Brain microvascular endothelial cell (primary cell): ENCODE measurements at regions not wholly inside any gene's neighbourhood (a gene's known extent, or its start where the extent isn't known, plus 50 kb on each side); places are given as distances from the start of the nearest gene placed in this dataset.

Experiments
- DNase-seq: peaks from one replicate; pipeline ENCODE4 v3.0.0-alpha.2; 2020
- H3K27ac ChIP-seq: fragments of 250-450 bp; sonication (Bioruptor Pico); 2 replicates; pipeline ENCODE4 v1.5.1; 2020; ENCODE audit warnings: mild to moderate bottlenecking, moderate library complexity
- H3K27me3 ChIP-seq: fragments of 250-450 bp; sonication (Bioruptor Pico); replicated peaks from 2 replicates; pipeline ENCODE4 v1.5.1; 2020; ENCODE audit warnings: mild to moderate bottlenecking
- H3K36me3 ChIP-seq: fragments of 250-450 bp; sonication (Bioruptor Pico); replicated peaks from 2 replicates; pipeline ENCODE4 v1.5.1; 2020; ENCODE audit warnings: mild to moderate bottlenecking
- H3K4me3 ChIP-seq: 2 replicates; pipeline ENCODE4 v1.5.1; 2011; ENCODE audit warnings: low read depth, mild to moderate bottlenecking, control low read depth, low read length, moderate library complexity
- in situ Hi-C: cut with HindIII; loops from 2 replicates; pipeline ENCODE4 v1.10.0; 2017; ENCODE audit warnings: low sequenced_read_pairs, low pct_ligation_motif_present
- TF ChIP-seq, protein P1 (sequence below): IDR thresholded peaks from 2 replicates; pipeline ENCODE4 v1.5.1; 2011; ENCODE audit warnings: low read depth, mild to moderate bottlenecking, moderate library complexity, low read length, control low read depth, inconsistent platforms; ENCODE audit errors: missing control alignments

DNA sequence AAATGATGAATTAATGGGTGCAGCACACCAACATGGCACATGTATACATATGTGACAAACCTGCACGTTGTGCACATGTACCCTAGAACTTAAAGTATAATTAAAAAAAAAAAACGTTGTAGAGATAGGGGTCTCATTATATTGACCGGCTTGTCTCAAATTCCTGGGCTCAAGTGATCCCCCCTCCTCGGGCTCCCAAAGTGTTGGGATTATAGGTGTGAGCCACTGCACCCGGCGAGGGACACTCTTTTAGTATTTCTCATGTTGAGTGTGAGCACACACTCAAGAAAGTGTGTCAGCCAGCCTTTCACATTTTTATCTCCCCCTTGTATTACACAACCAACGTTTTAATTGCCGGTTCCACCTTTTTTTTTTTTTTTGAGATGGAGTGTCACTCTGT, 87.7 kb upstream of the SPIN1 start:
- Histone ChIP-seq H3K36me3 (no peaks in the 10 kb centered on the region), H3K4me3 (no peak overlapping the region), H3K27ac (no peak overlapping the region), H3K27me3 (no peaks in the 10 kb centered on the region)
- TF ChIP-seq, protein P1, sequence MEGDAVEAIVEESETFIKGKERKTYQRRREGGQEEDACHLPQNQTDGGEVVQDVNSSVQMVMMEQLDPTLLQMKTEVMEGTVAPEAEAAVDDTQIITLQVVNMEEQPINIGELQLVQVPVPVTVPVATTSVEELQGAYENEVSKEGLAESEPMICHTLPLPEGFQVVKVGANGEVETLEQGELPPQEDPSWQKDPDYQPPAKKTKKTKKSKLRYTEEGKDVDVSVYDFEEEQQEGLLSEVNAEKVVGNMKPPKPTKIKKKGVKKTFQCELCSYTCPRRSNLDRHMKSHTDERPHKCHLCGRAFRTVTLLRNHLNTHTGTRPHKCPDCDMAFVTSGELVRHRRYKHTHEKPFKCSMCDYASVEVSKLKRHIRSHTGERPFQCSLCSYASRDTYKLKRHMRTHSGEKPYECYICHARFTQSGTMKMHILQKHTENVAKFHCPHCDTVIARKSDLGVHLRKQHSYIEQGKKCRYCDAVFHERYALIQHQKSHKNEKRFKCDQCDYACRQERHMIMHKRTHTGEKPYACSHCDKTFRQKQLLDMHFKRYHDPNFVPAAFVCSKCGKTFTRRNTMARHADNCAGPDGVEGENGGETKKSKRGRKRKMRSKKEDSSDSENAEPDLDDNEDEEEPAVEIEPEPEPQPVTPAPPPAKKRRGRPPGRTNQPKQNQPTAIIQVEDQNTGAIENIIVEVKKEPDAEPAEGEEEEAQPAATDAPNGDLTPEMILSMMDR = no peak
- no peak for DNase-seq
- in situ Hi-C loops = no loop called here

DNA sequence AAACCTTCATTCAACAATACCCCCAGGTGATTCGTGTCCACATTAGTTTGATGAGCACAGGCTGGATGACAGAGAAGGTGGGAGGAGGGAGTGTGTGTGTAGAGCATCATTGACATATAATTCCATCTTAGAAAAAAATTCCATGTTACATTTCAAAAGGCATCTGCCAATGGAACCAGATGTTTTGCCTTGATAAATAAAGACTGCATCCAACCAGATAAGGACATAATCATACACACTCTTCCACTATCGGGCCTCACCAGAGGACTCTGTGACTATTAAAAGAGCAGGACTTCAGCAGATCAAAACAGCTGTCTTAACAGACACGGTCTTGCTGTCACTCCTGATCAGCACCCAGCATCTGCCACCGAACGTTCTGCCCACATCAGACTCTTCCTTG, 96.4 kb upstream of the SPIN1 start:
- H3K36me3 ChIP-seq = no peaks in the 10 kb centered on the region
- in situ Hi-C loops = no loop called here
- no peak for DNase-seq
- no peak overlapping the region for H3K27ac ChIP-seq
- no peak overlapping the region for H3K4me3 ChIP-seq
- TF ChIP-seq, protein P1 = no peak
- H3K27me3 ChIP-seq = no peaks in the 10 kb centered on the region

DNA sequence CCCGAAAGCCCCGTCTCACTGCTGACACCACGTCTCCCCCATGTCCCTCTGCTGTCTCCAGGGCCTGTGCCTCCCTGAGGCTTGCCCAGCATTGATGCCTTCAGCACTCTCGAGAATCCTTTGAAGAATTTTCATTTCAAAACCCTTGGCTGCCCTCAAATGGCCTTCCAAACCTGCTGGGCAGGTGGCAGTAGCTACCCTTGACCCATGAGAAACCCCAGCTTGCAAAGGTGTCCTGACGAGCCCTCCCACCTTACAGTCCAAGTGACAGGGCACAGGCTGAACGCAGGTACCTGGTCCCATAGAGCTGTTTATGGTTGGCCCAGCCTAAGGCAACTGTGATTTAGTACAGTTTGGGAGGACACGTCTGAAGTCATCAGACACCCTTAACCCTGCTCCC, 97.2 kb upstream of the SPIN1 start:
- TF ChIP-seq, protein P1 = no peak

DNA sequence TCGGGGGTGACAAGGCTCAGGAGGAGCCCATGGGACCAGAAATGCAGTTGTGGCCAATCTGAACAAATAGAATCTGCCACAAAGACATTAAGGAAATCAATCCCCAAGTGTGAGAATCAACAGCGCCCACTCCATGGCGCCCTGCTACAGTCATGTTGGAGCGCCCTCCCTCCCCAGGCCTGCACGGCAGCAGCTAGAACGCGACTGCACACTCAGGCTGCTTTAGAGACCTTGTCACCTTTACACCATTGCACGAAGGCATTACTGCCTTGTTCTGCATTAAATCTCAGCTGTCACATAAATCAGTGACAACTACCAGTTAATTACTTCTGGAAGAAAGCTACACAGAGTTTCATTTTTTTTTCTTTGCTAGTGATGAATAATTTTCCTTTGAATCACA, 98.7 kb upstream of the SPIN1 start:
- no peaks in the 10 kb centered on the region for H3K36me3 ChIP-seq
- no peak for DNase-seq
- TF ChIP-seq, protein P1 = no peak
- H3K27ac ChIP-seq = no peak overlapping the region
- in situ Hi-C loops = no loop called here
- no peaks in the 10 kb centered on the region for H3K27me3 ChIP-seq
- H3K4me3 ChIP-seq = no peak overlapping the region

More for the DNA sequence above, 97.2 kb upstream of the SPIN1 start:
- Histone ChIP-seq H3K36me3 (no peaks in the 10 kb centered on the region), H3K4me3 (no peak overlapping the region), H3K27ac (no peak overlapping the region), H3K27me3 (no peaks in the 10 kb centered on the region)
- in situ Hi-C loops = no loop called here
- DNase-seq = no peak

DNA sequence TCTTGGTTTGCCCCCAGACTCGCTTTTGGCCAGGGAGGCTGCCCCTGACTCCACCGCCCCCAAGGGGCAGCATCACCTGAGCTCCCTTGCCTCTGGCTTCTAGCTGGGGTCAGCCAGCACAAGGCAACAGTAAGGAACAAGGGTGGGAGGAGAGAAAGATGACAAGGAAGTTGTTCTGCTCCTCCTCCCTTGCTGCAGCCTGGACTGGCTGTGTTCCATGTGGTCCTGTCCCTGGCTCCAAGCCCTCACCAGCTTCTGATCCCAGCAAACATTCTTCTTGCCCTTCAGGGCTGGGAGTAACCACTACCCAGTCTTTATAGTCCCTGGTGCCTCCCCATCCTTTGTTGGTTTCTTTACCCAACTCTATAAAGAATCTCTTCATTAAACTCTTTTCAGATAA, 100.3 kb upstream of the SPIN1 start:
- Histone ChIP-seq H3K4me3 (no peak overlapping the region), H3K36me3 (no peaks in the 10 kb centered on the region), H3K27ac (no peak overlapping the region), H3K27me3 (no peaks in the 10 kb centered on the region)
- TF ChIP-seq, protein P1 = no peak
- DNase-seq = no peak
- in situ Hi-C loops = no loop called here

DNA sequence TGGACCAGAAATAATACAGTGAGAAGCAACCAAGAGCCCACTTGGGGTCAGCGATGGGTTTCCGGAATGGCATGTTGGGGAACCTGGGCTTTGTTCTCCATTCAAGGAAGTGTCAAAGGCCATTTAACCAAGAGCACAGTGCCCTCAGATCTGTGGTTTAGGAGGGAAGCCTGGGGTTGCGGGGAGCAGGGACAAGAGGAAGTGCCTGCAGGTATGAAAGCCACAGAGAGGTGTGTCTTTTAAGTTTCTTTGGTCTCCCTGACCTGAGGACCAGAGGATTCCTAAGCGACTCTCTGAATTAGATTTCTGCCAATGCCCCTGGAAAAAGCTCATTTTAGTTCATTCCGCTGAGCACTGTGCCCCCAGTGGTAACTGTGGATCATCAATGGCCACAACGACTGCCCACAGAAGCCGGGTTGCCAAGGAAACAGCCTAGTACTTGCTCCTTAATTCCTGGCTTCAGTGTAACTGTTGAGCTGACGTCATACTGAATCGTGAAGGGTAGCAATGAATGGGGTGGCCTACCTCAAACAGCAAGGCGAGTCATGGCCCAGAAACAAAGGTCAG, 107.3 kb upstream of the SPIN1 start:
- H3K27ac ChIP-seq = no peak overlapping the region
- in situ Hi-C loops = no loop called here
- DNase-seq = peak; percentile 7

More for the DNA sequence above, 107.3 kb upstream of the SPIN1 start:
- TF ChIP-seq, protein P1 = no peak
- H3K27me3 ChIP-seq = no peaks in the 10 kb centered on the region
- H3K4me3 ChIP-seq = no peak overlapping the region
- no peaks in the 10 kb centered on the region for H3K36me3 ChIP-seq
